ENCODE measurements at regions not wholly inside any gene's neighbourhood (a gene's known extent, or its start where the extent isn't known, plus 50 kb on each side); places are given as distances from the start of the nearest gene placed in this dataset.
"Not testable (repeated sequence)": the region's sequence is repeated elsewhere in the genome, so short reads cannot be mapped to it uniquely, and the experiment has no call there.

DNA sequence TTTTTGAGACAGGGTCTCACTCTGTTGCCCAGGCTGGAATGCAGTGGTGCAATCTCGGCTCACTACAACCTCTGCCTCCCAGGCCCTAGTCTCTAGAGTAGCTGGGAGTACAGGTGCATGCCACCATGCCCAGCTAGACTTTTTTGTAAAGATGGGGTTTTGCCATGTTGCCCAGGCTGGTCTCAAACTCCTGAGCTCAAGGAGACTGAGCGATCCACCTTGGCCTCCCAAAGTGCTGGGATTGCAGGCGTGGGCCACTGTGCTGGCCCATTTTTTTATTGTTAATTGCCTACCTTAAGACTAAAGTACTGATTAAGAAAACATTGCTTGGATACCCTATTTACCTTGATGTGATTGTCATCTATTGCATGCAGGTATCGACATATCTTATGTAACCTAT is 168.1 kb downstream of the DDX1 start:
- DNase-seq (ENCODE audit: extremely low read depth in 1 of 11, low read depth in 9 of 11, low spot score in 4 of 11): not testable (repeated sequence)

GRCh38 chr2:15760232-15760910 is 168.7 kb downstream of the DDX1 start:
- DNase-seq (ENCODE audit: extremely low read depth in 1 of 11, low read depth in 9 of 11, low spot score in 4 of 11): no peak

DNA sequence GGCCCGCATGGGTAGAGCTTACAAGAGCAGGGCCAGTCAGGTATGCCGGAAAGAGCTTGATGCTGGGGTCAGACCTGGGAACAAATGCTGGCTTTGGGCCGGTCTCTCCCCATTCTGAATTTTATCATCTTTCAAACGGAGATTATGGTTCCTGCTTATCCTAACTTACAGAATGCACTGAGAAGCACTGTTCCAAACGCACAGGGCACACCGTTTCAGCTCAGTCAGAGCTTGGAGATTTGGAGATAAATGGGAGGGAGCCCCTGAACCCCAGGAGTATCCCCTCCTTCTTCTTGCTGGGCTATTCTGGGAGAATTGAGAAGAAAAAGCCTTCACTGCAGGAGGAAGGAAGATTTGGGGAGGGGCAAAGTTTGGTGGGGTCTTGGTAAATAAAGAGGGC is 169.4 kb downstream of the DDX1 start:
- no peak for DNase-seq (ENCODE audit: extremely low read depth in 1 of 11, low read depth in 9 of 11, low spot score in 4 of 11)

GRCh38 chr2:15761910-15762309 is 170.2 kb downstream of the DDX1 start:
- DNase-seq (ENCODE audit: extremely low read depth in 1 of 11, low read depth in 9 of 11, low spot score in 4 of 11): no peak

- no peak for DNase-seq (ENCODE audit: extremely low read depth in 1 of 11, low read depth in 9 of 11, low spot score in 4 of 11)
Measured at GRCh38 chr2:15762449-15762848, 170.8 kb downstream of the DDX1 start.

DNA sequence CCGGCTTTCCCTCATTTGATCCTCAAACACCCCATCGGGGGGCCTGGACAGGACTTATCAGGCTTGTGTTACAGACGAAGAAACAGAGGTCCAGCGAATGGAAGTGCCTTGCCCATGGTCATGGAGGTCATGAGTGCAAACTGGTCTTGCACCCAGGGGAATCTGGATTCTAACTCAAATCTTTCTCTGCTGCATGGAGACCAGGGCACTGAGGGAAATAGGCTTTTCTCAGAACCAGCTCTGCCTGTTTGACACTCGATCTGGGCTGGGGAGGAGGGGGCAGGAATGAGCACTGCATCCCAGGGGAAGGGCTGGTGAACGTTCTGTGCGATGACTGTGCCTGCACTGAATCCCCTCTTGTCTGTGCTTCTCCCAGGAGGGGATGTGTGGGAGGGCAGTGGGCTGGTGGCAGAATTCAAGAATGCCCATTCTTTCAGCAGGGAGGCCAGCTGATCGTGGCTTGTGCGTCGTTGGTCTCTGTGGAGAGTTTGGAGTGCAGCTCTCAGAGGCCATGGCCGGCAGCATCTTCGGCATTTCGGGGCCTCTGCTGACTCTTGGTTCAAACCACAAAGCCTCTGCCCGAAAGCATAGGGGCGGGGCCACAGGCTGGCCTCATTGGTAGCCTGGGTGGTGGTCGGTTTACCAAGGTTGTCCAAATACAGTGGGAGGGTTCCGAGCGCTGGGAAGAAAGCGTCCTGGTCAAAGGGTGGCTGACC is 171.6 kb downstream of the DDX1 start:
- DNase-seq (ENCODE audit: extremely low read depth in 1 of 11, low read depth in 9 of 11, low spot score in 4 of 11): no peak

DNA sequence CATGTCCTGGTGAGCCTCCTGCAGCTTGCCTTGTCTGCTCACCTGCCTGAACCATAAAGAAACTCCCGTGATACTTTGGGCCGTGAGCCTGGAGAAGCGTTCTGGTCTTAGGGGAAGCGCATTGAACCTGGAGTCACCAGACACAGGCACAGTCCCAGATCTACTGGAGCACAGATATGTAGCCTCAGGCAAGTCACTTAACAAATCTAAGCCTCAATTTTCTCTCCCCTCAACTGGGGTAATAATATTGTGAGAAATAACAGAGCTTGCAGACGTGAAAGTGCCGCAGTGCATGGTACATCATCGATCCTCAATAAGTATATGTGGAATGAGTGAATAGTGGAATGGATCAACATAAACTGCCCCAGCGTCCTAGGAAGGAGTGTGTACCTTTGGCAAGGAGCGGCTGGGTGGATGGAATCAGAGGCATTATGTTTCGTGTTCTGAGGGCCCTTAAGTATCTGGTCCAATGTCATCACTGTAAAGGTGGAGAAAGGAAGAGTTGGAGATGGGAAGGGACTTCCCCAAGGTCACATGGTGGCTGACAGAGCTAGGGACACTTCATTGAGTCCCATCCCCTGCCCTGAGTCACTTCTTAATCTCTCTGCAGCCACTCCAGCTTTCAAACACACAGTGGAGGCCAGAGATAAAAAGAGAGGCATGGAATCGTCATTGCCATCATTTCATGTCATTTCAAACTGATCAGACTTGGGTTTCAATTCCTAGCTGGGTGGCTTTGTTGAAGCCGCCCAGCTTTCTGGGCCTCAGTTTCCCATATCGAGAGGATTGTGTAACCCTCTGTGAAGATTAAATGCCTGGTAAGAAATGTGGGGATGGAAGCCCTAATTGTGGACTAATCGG is 172.4 kb downstream of the DDX1 start:
- DNase-seq (ENCODE audit: extremely low read depth in 1 of 11, low read depth in 9 of 11, low spot score in 4 of 11): no peak

DNA sequence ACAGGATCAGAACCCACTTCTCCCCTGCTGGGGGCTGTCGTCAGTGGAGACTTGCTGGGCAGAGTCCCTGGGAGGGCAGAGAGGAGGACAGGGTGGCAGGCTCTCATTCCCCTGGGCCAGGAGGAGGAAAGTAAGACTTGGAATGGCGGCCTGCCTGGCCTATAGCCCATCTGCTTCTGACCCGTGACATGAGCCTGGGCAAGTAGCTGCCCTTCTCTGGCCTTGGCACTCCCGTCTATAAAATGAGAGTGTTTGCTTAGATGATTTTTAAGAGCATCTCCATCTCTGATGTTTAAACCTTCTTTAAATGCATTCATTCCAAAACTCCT is 173.0 kb downstream of the DDX1 start:
- DNase-seq (ENCODE audit: extremely low read depth in 1 of 11, low read depth in 9 of 11, low spot score in 4 of 11): no peak

DNA sequence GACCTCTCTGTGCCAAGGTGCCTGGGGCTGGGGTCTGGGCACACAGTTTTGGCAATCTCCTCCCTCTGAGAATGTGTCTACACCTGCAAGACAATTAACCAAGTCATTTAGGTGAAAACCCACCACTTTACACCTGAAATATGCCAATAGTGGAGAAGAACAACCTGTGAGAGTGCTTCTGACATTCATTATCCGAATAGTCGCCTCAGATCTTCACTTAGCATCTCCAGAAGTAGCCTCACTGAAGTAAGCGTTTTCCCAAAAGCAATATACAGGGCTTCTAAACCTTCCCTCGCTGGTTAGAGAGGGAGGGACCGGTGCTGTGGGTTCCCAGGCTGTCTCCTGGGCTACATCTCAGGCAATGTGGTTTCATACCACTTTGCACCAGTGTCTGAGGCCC is 173.5 kb downstream of the DDX1 start:
- DNase-seq (ENCODE audit: extremely low read depth in 1 of 11, low read depth in 9 of 11, low spot score in 4 of 11): no peak

DNA sequence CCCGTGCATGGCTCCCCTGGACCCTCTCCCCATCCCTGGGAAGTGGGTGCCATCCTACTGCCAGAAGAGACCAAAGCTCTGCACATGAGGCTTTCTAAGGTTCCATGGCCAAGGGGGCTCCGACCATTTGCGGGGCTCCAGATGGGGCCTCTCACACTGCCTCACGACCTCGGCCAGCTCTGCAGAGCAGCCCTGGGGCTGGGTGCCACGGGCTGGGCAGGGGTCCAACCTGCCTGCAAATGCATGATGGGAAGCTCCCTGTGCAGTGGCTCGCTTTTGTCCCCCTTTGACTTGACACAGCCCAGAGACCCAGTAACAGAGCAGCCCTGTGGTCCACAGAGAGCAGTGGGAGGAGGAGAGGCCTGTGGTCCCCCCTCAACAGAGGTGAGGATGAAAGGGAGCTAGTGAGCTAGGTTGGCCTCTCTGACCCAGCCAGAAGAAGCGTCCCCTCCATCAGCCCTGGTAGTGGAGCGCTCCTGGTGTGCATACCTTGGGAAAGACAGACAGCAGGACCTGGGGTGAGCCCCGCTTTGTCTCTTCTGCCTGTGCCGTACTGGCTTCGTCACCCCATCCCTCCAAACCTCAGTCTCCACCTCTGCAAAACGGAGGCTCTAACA is 174.1 kb downstream of the DDX1 start:
- no peak for DNase-seq (ENCODE audit: extremely low read depth in 1 of 11, low read depth in 9 of 11, low spot score in 4 of 11)

GRCh38 chr2:15766303-15766861 is 174.0 kb upstream of the MYCN start:
- DNase-seq (ENCODE audit: extremely low read depth in 1 of 11, low read depth in 9 of 11, low spot score in 4 of 11): no peak

DNA sequence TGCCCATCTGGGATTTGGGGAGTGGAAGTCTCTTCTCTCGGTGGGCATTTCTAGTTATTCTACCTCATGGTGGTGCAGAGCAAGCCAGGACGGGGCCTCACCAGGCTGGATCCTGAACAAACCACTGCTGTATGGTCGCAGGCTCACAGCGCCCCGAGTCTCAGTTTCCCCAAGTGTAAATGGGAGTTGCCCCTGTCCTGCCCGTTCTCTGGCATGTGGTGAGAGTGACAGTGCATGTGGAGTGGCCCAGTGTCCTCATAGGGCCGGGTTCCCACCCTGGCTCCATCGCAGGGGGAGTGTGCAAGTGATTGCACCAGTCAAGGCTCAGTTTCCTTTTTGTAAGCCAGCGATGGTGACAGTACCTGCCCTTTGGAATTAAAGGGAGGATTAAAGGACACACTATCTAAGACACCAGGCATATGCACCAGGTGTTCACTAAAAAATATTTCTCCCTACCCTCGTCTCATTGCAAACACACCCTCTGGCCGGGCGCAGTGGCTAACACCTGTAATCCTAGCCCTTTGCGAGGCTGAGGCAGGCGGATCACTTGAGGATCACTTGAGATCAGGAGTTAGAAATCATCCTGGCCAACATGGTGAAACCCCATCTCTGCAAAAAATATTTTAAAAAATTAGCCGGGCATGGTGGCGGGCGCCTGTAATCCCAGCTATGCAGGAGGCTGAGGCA is 173.3 kb upstream of the MYCN start:
- DNase-seq (ENCODE audit: extremely low read depth in 1 of 11, low read depth in 9 of 11, low spot score in 4 of 11): no peak

DNA sequence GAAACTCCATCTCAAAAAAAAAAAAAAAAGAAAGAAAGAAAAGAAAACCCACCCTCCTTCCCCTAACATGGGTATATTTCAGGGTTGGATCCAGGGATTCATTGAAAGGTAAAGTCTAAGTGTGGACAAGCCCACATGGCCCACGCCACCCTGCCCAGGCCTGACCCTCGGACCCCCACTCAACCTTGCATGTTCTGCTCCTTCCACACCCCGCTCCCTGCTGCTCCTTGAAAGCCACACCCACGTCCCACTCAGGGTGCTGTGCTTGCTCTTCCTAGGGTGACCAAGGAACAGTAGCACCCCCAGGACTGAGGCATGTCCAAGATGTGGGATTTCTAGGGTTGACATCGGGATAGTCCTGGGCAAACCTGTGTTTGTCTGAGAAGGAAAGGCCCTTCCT is 172.7 kb upstream of the MYCN start:
- DNase-seq (ENCODE audit: extremely low read depth in 1 of 11, low read depth in 9 of 11, low spot score in 4 of 11): no peak

- no peak for DNase-seq (ENCODE audit: extremely low read depth in 1 of 11, low read depth in 9 of 11, low spot score in 4 of 11)
Measured at GRCh38 chr2:15768142-15768541, 172.2 kb upstream of the MYCN start.

GRCh38 chr2:15768615-15769014 is 171.7 kb upstream of the MYCN start:
- peak in 1 of 11 donors; percentile 39 for DNase-seq (ENCODE audit: extremely low read depth in 1 of 11, low read depth in 9 of 11, low spot score in 4 of 11)

- no peak for DNase-seq (ENCODE audit: extremely low read depth in 1 of 11, low read depth in 9 of 11, low spot score in 4 of 11)
Measured at GRCh38 chr2:15769235-15769634, 171.1 kb upstream of the MYCN start.

DNA sequence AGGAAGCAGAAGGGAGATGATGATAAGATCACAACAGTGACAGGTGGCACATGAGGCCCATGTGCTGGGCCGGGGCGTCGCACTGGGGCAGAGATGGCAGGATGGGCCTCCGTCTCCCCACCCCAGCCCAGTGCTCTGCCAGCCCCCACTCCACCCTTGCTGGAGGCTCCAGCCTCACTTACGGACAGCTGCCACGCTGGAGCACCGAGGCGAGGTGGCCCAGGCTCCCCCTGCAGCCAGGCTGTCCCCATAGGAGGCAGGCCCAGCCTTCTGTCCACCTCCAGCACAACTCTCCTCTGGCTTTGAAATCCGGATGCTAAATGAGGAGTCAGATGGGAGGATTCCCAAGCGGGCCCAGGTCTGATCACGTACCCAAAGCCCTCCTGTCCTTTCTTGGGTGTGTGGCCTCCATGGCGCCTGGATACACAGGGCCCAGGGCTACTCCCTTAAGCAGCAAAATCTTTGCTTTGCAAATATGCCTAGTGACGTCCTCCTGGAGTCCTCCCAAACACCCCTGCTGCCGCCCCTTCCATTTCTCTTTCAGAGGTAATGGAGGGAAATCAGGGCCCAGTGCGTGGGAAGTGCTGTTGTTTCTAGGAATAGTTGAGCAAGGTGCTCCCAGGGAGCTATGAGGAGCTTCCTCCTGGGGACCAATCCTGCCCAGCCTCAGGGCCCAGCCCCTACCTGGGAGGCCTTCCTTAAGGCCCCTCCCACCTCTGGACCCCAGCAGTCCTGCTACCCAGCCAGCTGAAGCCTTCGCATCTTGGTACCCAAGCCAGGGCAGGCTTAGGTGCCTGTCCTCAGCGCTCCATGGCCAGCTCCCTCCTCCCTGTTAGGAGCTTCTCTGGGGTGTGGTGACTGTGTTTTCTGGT is 170.4 kb upstream of the MYCN start:
- no peak for DNase-seq (ENCODE audit: extremely low read depth in 1 of 11, low read depth in 9 of 11, low spot score in 4 of 11)

GRCh38 chr2:15770606-15771005 is 169.7 kb upstream of the MYCN start:
- no peak for DNase-seq (ENCODE audit: extremely low read depth in 1 of 11, low read depth in 9 of 11, low spot score in 4 of 11)

Measured in renal cortex interstitium (tissue), 11 donors.